Suprapubic skin (tissue), 3 donors: ENCODE measurements at regions not wholly inside any gene's neighbourhood (a gene's known extent, or its start where the extent isn't known, plus 50 kb on each side); places are given as distances from the start of the nearest gene placed in this dataset.

Experiments used
- EP300 ChIP-seq: sonication (generic); formaldehyde crosslinking; IDR thresholded peaks from one replicate; pipeline ENCODE4 v1.6.1; 2017; ENCODE audit warnings: antibody characterized with exemption
- TF ChIP-seq, protein P1 (sequence below), 2 donors: fragments of 200-600 bp in 1 of 2; fragments of 450-650 bp in 1 of 2; sonication (generic) in 1 of 2; IDR thresholded peaks; one replicate each; pipeline ENCODE4 v1.5.1; 2016 to 2019; ENCODE audit warnings: antibody characterized with exemption in 2 of 2, mild to moderate bottlenecking in 1 of 2, moderate library complexity in 1 of 2

DNA sequence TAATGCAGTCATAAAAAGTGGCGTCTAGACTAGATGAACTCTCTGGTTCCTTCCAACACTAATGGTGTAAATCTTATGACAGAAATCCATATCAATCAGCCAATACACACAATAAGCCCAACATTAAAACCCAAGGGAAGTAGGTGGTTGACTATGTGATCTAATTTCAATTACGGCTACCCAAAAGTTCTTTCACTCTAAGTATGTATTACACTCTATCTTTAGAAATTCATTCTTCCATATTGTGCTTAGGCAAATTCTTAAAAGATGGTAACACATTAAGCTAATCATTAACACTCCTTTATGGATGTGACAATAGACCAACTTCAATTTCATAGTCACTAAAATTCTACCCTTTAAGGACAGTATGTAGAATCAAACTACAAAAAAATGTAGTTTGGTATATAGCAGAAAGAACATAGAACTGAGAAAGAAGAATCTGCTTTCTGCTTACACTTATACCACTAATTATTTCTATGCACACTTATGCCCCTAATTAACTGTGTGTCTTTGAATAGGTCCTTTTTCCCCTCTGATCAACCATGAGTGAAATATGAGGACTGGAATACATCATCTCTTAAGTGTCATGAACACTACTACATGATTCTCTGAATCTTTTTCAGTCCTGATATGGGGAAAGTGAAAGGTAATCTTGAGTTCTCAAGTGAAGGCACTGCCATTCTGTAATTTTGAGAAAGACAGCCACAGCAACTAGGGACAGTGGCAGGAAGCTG lies 557.6 kb downstream of the IGSF11 start:
- TF ChIP-seq EP300, result no peak
- TF ChIP-seq, protein P1, sequence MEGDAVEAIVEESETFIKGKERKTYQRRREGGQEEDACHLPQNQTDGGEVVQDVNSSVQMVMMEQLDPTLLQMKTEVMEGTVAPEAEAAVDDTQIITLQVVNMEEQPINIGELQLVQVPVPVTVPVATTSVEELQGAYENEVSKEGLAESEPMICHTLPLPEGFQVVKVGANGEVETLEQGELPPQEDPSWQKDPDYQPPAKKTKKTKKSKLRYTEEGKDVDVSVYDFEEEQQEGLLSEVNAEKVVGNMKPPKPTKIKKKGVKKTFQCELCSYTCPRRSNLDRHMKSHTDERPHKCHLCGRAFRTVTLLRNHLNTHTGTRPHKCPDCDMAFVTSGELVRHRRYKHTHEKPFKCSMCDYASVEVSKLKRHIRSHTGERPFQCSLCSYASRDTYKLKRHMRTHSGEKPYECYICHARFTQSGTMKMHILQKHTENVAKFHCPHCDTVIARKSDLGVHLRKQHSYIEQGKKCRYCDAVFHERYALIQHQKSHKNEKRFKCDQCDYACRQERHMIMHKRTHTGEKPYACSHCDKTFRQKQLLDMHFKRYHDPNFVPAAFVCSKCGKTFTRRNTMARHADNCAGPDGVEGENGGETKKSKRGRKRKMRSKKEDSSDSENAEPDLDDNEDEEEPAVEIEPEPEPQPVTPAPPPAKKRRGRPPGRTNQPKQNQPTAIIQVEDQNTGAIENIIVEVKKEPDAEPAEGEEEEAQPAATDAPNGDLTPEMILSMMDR (IDR thresholded peaks at IDR 0.05), result no peak
